Suprapubic skin (tissue), 4 donors: ENCODE measurements at regions not wholly inside any gene's neighbourhood (a gene's known extent, or its start where the extent isn't known, plus 50 kb on each side); places are given as distances from the start of the nearest gene placed in this dataset.

Experiments used
- EP300 ChIP-seq: sonication (generic); formaldehyde crosslinking; IDR thresholded peaks from one replicate; pipeline ENCODE4 v1.6.1; 2017; ENCODE audit warnings: antibody characterized with exemption
- POLR2A ChIP-seq, 2 donors: fragments of 450-650 bp; IDR thresholded peaks; one replicate each; pipeline ENCODE4 v1.6.1; 2017; ENCODE audit warnings: antibody characterized with exemption in 2 of 2, mild to moderate bottlenecking in 2 of 2, moderate library complexity in 2 of 2
- POLR2AphosphoS5 ChIP-seq, 3 donors: sonication (generic); formaldehyde crosslinking; IDR thresholded peaks; one replicate each; pipeline ENCODE4 v1.6.1; 2017; ENCODE audit warnings: antibody characterized with exemption in 3 of 3
- TF ChIP-seq, protein P1 (sequence below), 2 donors: fragments of 200-600 bp in 1 of 2; fragments of 450-650 bp in 1 of 2; sonication (generic) in 1 of 2; IDR thresholded peaks; one replicate each; pipeline ENCODE4 v1.5.1; 2016 to 2019; ENCODE audit warnings: antibody characterized with exemption in 2 of 2, mild to moderate bottlenecking in 1 of 2, moderate library complexity in 1 of 2

DNA sequence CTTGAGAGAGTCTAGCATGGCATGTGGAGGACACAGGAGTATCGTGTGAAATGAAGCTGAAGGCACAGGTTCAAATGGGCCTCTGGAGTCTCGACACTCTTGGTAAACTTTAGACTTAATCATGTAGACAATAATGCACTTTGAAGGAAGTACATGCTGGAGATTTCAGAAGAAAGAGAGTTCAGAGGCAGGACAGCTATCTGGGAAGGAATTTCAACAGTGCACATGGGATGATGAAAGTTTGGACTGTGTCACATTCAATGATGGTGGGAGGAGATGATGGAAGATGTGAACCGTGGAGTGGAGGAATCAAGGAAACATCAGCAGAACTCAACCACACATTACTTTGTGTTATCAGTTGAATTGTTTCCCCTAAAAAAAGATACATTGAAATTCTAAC, 88.6 kb upstream of the PAPPA start:
- TF ChIP-seq POLR2A (IDR thresholded peaks at IDR 0.05) (no peak), EP300 (no peak), POLR2AphosphoS5 (IDR thresholded peaks at IDR 0.05) (no peak)
- TF ChIP-seq, protein P1, sequence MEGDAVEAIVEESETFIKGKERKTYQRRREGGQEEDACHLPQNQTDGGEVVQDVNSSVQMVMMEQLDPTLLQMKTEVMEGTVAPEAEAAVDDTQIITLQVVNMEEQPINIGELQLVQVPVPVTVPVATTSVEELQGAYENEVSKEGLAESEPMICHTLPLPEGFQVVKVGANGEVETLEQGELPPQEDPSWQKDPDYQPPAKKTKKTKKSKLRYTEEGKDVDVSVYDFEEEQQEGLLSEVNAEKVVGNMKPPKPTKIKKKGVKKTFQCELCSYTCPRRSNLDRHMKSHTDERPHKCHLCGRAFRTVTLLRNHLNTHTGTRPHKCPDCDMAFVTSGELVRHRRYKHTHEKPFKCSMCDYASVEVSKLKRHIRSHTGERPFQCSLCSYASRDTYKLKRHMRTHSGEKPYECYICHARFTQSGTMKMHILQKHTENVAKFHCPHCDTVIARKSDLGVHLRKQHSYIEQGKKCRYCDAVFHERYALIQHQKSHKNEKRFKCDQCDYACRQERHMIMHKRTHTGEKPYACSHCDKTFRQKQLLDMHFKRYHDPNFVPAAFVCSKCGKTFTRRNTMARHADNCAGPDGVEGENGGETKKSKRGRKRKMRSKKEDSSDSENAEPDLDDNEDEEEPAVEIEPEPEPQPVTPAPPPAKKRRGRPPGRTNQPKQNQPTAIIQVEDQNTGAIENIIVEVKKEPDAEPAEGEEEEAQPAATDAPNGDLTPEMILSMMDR (IDR thresholded peaks at IDR 0.05): no peak
